GM12878 (cell line): ENCODE measurements at regions not wholly inside any gene's neighbourhood (a gene's known extent, or its start where the extent isn't known, plus 50 kb on each side); places are given as distances from the start of the nearest gene placed in this dataset.

Source experiments
- BCLAF1 ChIP-seq: fragments of 450-650 bp; IDR thresholded peaks from 2 replicates; pipeline ENCODE4 v1.6.1; 2017; ENCODE audit warnings: antibody characterized with exemption, mild to moderate bottlenecking, moderate library complexity
- HDAC6 ChIP-seq: fragments of 200-600 bp; sonication (generic); IDR thresholded peaks from one replicate; pipeline ENCODE4 v1.8.0; 2017; ENCODE audit warnings: antibody characterized with exemption; ENCODE audit not compliant: unreplicated experiment
- HDGF ChIP-seq: fragments of 450-650 bp; IDR thresholded peaks from 2 replicates; pipeline ENCODE4 v1.6.1; 2016; ENCODE audit warnings: antibody characterized with exemption
- JUNB ChIP-seq: IDR thresholded peaks from 2 replicates; pipeline ENCODE4 v1.6.1; 2016; ENCODE audit warnings: antibody characterized with exemption, mild to moderate bottlenecking
- RELA ChIP-seq: fragments of 450-650 bp; IDR thresholded peaks from 2 replicates; pipeline ENCODE4 v1.8.0; 2014; ENCODE audit warnings: borderline replicate concordance; ENCODE audit not compliant: partially characterized antibody

- TF ChIP-seq RELA, result no peak
- TF ChIP-seq HDAC6, result no peak
- TF ChIP-seq HDGF, result no peak
- no peak for TF ChIP-seq BCLAF1
- no peak for TF ChIP-seq JUNB
Observed at GRCh38 chr18:57853133-57853532, 50.0 kb upstream of the ATP8B1 start (continued).
